CD14-positive monocyte (primary cell): ENCODE measurements at regions not wholly inside any gene's neighbourhood (a gene's known extent, or its start where the extent isn't known, plus 50 kb on each side); places are given as distances from the start of the nearest gene placed in this dataset.

ENCODE experiments used
- DNase-seq, 3 donors: peaks; one replicate each; pipeline ENCODE4 v3.0.0-alpha.2; 2011 to 2022
- H2AFZ ChIP-seq: 2 replicates; pipeline ENCODE4 v1.6.0; 2012; ENCODE audit warnings: mild to moderate bottlenecking, low read depth, low read length, inconsistent platforms; ENCODE audit not compliant: insufficient read depth, poor library complexity, severe bottlenecking
- H3K27ac ChIP-seq, 2 donors: 1 replicate in 1 of 2; 2 replicates in 1 of 2; pipeline ENCODE4 v1.5.1; 2012 to 2013; ENCODE audit warnings: low read length in 2 of 2, control low read depth in 1 of 2, inconsistent platforms in 1 of 2, low read depth in 1 of 2, mild to moderate bottlenecking in 1 of 2
- H3K27me3 ChIP-seq, 2 donors: one replicate each; pipeline versions ENCODE4 v1.6.0 to v1.6.1; 2011 to 2013; ENCODE audit warnings: low read length in 2 of 2; ENCODE audit not compliant: control insufficient read depth in 2 of 2, insufficient read depth in 2 of 2
- H3K36me3 ChIP-seq, 2 donors: replicated peaks in 1 of 2; 1 replicate in 1 of 2; 2 replicates in 1 of 2; pipeline versions ENCODE4 v1.5.1 to v1.6.1; 2012 to 2013; ENCODE audit warnings: low read length in 2 of 2, control low read depth in 1 of 2, inconsistent platforms in 1 of 2, mild to moderate bottlenecking in 1 of 2; ENCODE audit not compliant: insufficient read depth in 2 of 2, control insufficient read depth in 1 of 2
- H3K4me1 ChIP-seq, 2 donors: 1 replicate in 1 of 2; 2 replicates in 1 of 2; pipeline versions ENCODE4 v1.5.1 to v1.6.1; 2012 to 2013; ENCODE audit warnings: low read length in 2 of 2, control low read depth in 1 of 2, inconsistent platforms in 1 of 2, mild to moderate bottlenecking in 1 of 2, moderate library complexity in 1 of 2; ENCODE audit not compliant: insufficient read depth in 2 of 2, control insufficient read depth in 1 of 2
- H3K4me2 ChIP-seq: replicated peaks from 2 replicates; pipeline ENCODE3; 2012; ENCODE audit warnings: low read length, moderate library complexity, mild to moderate bottlenecking; ENCODE audit not compliant: poor library complexity, severe bottlenecking; ENCODE audit errors: extremely low read depth
- H3K4me3 ChIP-seq, 3 experiments: fragments of 200-600 bp in 1 of 3; sonication (generic) in 1 of 3; replicated peaks in 1 of 3; 1 replicate in 2 of 3; 2 replicates in 1 of 3; pipeline ENCODE4 v1.5.1; 2011 to 2013; ENCODE audit warnings: low read length in 3 of 3, mild to moderate bottlenecking in 3 of 3, control low read depth in 2 of 3, low read depth in 2 of 3, inconsistent platforms in 1 of 3, moderate library complexity in 1 of 3
- H3K79me2 ChIP-seq: 2 replicates; pipeline ENCODE4 v1.6.0; 2012; ENCODE audit warnings: mild to moderate bottlenecking, control low read depth, inconsistent platforms, low read length, moderate library complexity; ENCODE audit not compliant: insufficient read depth
- H3K9ac ChIP-seq: 2 replicates; pipeline ENCODE4 v1.6.0; 2017; ENCODE audit warnings: low read length, mild to moderate bottlenecking; ENCODE audit not compliant: insufficient read depth, poor library complexity, severe bottlenecking
- H3K9me3 ChIP-seq, 2 donors: replicated peaks in 1 of 2; 1 replicate in 1 of 2; 2 replicates in 1 of 2; pipeline versions ENCODE4 v1.5.1 to v1.6.1; 2012 to 2013; ENCODE audit warnings: low read length in 2 of 2, control low read depth in 1 of 2; ENCODE audit not compliant: control insufficient read depth in 1 of 2, insufficient read depth in 1 of 2
- H4K20me1 ChIP-seq: 2 replicates; pipeline ENCODE4 v1.6.0; 2012; ENCODE audit warnings: mild to moderate bottlenecking, low read length, control low read depth, moderate library complexity; ENCODE audit not compliant: insufficient read depth
- H3K27ac Mint-ChIP-seq, 7 donors: one replicate each; pipeline ENCODE4 v1.8.0; 2020; ENCODE audit warnings: mild to moderate bottlenecking in 7 of 7, mixed read lengths in 7 of 7, moderate library complexity in 6 of 7, inconsistent platforms in 2 of 7
- H3K27me3 Mint-ChIP-seq, 3 donors: one replicate each; pipeline ENCODE4 v1.8.0; 2021 to 2022; ENCODE audit warnings: low read depth in 3 of 3, mild to moderate bottlenecking in 3 of 3, mixed read lengths in 3 of 3, moderate library complexity in 3 of 3, inconsistent platforms in 1 of 3
- H3K36me3 Mint-ChIP-seq, 2 donors: one replicate each; pipeline ENCODE4 v1.8.0; 2020; ENCODE audit warnings: mixed read lengths in 2 of 2, inconsistent platforms in 1 of 2, mild to moderate bottlenecking in 1 of 2
- H3K4me1 Mint-ChIP-seq: one replicate; pipeline ENCODE4 v1.8.0; 2020; ENCODE audit warnings: mild to moderate bottlenecking, mixed read lengths
- H3K4me3 Mint-ChIP-seq, 2 donors: one replicate each; pipeline ENCODE4 v1.8.0; 2020; ENCODE audit warnings: mild to moderate bottlenecking in 2 of 2, mixed read lengths in 2 of 2, moderate library complexity in 1 of 2
- H3K9me3 Mint-ChIP-seq, 7 donors: one replicate each; pipeline ENCODE4 v1.8.0; 2020 to 2022; ENCODE audit warnings: mixed read lengths in 7 of 7, mild to moderate bottlenecking in 6 of 7, moderate library complexity in 6 of 7, inconsistent platforms in 2 of 7
- WGBS: methylation state at CpG from one replicate; pipeline ENCODE4 v1.1.5; 2013; ENCODE audit warnings: missing lambda C conversion rate; ENCODE audit not compliant: insufficient coverage; 5-methylcytosine and 5-hydroxymethylcytosine counted together
- intact Hi-C, 2 donors: fragments of 100-400 bp; cut with micrococcal nuclease; formaldehyde crosslinking; loops; one replicate each; pipeline versions ENCODE4 v1.15.0 to v1.15.1; 2023
- TF ChIP-seq, protein P1 (sequence below): fragments of 200-600 bp; IDR thresholded peaks from one replicate; pipeline ENCODE4 v1.8.0; 2022; ENCODE audit warnings: antibody characterized with exemption, mild to moderate bottlenecking

DNA sequence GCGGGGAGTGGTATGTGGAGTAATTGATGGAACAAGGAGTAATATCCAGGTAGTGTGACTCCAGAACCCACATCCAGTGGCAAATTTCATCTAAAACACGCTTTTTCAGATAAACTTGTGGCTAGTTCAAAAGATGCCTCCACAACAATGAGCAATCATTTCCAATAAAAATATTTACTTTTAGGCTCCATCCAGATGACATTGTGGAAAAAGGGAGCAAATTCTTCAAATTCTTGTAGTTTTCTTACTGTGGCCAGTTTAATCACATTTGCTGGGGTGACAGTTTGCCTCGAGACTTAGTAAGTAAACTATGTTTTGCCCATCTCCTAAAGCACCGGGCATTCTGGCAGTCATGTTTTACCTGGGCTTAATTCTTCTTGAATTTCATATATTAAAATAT lies 243.6 kb downstream of the IRS1 start:
- H3K27me3 ChIP-seq = peaks cover 0 to 3% of the 10 kb centered on the region in 2 donors
- H3K4me1 ChIP-seq = no peaks in the 10 kb centered on the region
- no peak overlapping the region for H3K27ac Mint-ChIP-seq
- H3K4me3 ChIP-seq = no peak overlapping the region
- H3K4me3 Mint-ChIP-seq = no peak overlapping the region
- intact Hi-C loops = no loop called here
- no peaks in the 10 kb centered on the region for H4K20me1 ChIP-seq
- no peak overlapping the region for H2AFZ ChIP-seq
- no peaks in the 10 kb centered on the region for H3K79me2 ChIP-seq
- H3K9ac ChIP-seq = no peak overlapping the region
- H3K36me3 ChIP-seq = no peaks in the 10 kb centered on the region
- no peak for DNase-seq
- H3K27me3 Mint-ChIP-seq = peaks cover 0 to 9% (median 0%) of the 10 kb centered on the region in 3 donors
- no peaks in the 10 kb centered on the region for H3K9me3 ChIP-seq
- WGBS = no CpG with 5 or more reads among the region's 4 CpGs
- H3K4me2 ChIP-seq = no peak overlapping the region
- TF ChIP-seq, protein P1, sequence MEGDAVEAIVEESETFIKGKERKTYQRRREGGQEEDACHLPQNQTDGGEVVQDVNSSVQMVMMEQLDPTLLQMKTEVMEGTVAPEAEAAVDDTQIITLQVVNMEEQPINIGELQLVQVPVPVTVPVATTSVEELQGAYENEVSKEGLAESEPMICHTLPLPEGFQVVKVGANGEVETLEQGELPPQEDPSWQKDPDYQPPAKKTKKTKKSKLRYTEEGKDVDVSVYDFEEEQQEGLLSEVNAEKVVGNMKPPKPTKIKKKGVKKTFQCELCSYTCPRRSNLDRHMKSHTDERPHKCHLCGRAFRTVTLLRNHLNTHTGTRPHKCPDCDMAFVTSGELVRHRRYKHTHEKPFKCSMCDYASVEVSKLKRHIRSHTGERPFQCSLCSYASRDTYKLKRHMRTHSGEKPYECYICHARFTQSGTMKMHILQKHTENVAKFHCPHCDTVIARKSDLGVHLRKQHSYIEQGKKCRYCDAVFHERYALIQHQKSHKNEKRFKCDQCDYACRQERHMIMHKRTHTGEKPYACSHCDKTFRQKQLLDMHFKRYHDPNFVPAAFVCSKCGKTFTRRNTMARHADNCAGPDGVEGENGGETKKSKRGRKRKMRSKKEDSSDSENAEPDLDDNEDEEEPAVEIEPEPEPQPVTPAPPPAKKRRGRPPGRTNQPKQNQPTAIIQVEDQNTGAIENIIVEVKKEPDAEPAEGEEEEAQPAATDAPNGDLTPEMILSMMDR = no peak
- peaks cover 0 to 2% (median 0%) of the 10 kb centered on the region in 7 donors for H3K9me3 Mint-ChIP-seq
- no peak overlapping the region for H3K27ac ChIP-seq
- H3K4me1 Mint-ChIP-seq = no peaks in the 10 kb centered on the region
- no peaks in the 10 kb centered on the region for H3K36me3 Mint-ChIP-seq

DNA sequence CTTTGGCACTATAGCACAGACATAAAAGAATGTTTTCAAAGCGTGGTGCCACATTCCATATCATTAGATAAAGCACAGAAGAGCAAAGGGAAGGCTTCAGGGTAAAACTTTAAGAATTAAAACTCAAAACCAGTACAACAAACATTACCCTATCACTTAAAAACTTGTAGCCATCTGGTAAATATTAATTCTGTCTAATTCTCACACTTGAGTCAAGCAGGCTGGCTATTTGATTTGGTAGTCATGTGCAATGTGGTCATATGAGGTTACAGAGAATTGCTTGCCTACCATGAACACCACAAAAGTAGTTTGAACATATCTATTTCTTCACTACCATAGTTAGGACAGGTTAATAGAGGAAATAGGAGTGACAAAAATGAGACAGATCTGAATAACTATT lies 244.9 kb downstream of the IRS1 start:
- WGBS = no CpG with 5 or more reads among the region's 1 CpG
- Mint-ChIP-seq H3K9me3 (peaks cover 0 to 2% (median 0%) of the 10 kb centered on the region in 7 donors), H3K27ac (no peak overlapping the region), H3K4me1 (no peaks in the 10 kb centered on the region), H3K36me3 (no peaks in the 10 kb centered on the region), H3K4me3 (no peak overlapping the region), H3K27me3 (peaks cover 0 to 8% (median 2%) of the 10 kb centered on the region in 3 donors)
- no peaks in the 10 kb centered on the region for H3K9me3 ChIP-seq
- H4K20me1 ChIP-seq = no peaks in the 10 kb centered on the region
- intact Hi-C loops = no loop called here
- H2AFZ ChIP-seq = no peak overlapping the region
- H3K4me3 ChIP-seq = no peak overlapping the region
- no peaks in the 10 kb centered on the region for H3K36me3 ChIP-seq
- H3K4me2 ChIP-seq = no peak overlapping the region
- DNase-seq = no peak
- TF ChIP-seq, protein P1 = no peak
- H3K79me2 ChIP-seq = no peaks in the 10 kb centered on the region
- no peak overlapping the region for H3K27ac ChIP-seq
- peaks cover 0 to 3% of the 10 kb centered on the region in 2 donors for H3K27me3 ChIP-seq
- no peak overlapping the region for H3K9ac ChIP-seq
- no peaks in the 10 kb centered on the region for H3K4me1 ChIP-seq
